BJ (cell line): ENCODE measurements at regions not wholly inside any gene's neighbourhood (a gene's known extent, or its start where the extent isn't known, plus 50 kb on each side); places are given as distances from the start of the nearest gene placed in this dataset.

Experiments used
- CTCF ChIA-PET: fragments of 350-600 bp; formaldehyde crosslinking; extraction: SDS; loops from one replicate; lab custom pipeline; 2021; ENCODE audit warnings: antibody characterized with exemption, inconsistent platforms; lab: Yijun Ruan, JAX
- POLR2A ChIA-PET: fragments of 300-600 bp; sonication (Branson Sonifier 250); formaldehyde crosslinking; extraction: SDS; loops from one replicate; lab custom pipeline; 2021; ENCODE audit warnings: antibody characterized with exemption; lab: Charles Lee
- DNase-seq: peaks from one replicate; pipeline ENCODE4 v3.0.0-alpha.2; 2011; ENCODE audit warnings: low read depth
- H3K27me3 ChIP-seq: 2 replicates; pipeline ENCODE4 v1.6.0; 2011; ENCODE audit warnings: low read length; ENCODE audit not compliant: control insufficient read depth, insufficient read depth
- H3K36me3 ChIP-seq: 2 replicates; pipeline ENCODE4 v1.5.1; 2011; ENCODE audit warnings: low read length; ENCODE audit not compliant: control insufficient read depth, insufficient read depth
- H3K4me3 ChIP-seq: 2 replicates; pipeline ENCODE4 v1.5.1; 2011; ENCODE audit warnings: low read depth, mild to moderate bottlenecking, control low read depth, low read length
- CTCF ChIP-seq: IDR thresholded peaks from 2 replicates; pipeline ENCODE4 v1.5.1; 2011; ENCODE audit warnings: low read depth, mild to moderate bottlenecking, control low read depth, inconsistent platforms, low read length, moderate library complexity; ENCODE audit not compliant: insufficient read depth

- Histone ChIP-seq H3K36me3 (no peaks in the 10 kb centered on the region), H3K4me3 (no peak overlapping the region), H3K27me3 (no peaks in the 10 kb centered on the region)
- no peak for DNase-seq
- POLR2A ChIA-PET = no interaction called here
- CTCF ChIA-PET = no interaction called here
- TF ChIP-seq CTCF = no peak
Observed at GRCh38 chr1:193514397-193514796, 328.0 kb upstream of the B3GALT2 start.

GRCh38 chr1:193513032-193513431 lies 326.6 kb upstream of the B3GALT2 start:
- Histone ChIP-seq H3K4me3 (no peak overlapping the region), H3K27me3 (no peaks in the 10 kb centered on the region), H3K36me3 (no peaks in the 10 kb centered on the region)
- DNase-seq = no peak
- TF ChIP-seq CTCF = no peak
- ChIA-PET CTCF (no interaction called here), POLR2A (no interaction called here)

DNA sequence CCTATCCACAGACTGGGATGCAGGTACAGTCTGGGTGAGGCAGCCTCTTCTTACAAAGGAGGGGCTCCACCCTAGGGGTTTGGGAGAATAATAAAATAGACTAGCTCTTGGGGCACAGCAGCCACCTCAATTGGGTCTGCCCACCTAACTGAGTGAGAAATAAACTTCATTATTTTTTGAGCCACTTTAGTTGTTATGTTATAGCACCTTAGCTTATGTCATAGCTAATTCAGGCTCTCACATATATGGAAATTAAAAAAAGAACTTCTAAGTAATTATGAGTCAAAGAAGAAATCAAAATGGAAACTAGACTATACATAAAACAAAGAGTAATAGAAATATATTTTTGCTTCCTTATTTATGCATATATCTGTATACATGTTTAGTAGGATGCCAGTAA lies 318.5 kb upstream of the B3GALT2 start:
- DNase-seq = no peak
- no peak overlapping the region for H3K4me3 ChIP-seq
- H3K36me3 ChIP-seq = no peaks in the 10 kb centered on the region
- ChIA-PET POLR2A (no interaction called here), CTCF (no interaction called here)
- no peaks in the 10 kb centered on the region for H3K27me3 ChIP-seq
- TF ChIP-seq CTCF = no peak

GRCh38 chr1:193498088-193498655 lies 311.8 kb upstream of the B3GALT2 start:
- POLR2A ChIA-PET = no interaction called here
- Histone ChIP-seq H3K36me3 (no peaks in the 10 kb centered on the region), H3K4me3 (no peak overlapping the region), H3K27me3 (no peaks in the 10 kb centered on the region)
- DNase-seq = no peak
- no peak for TF ChIP-seq CTCF
- CTCF ChIA-PET = interaction anchor here (0.6 kb wide), 1 partner anchor 15 kb away, joined by 3 read pairs; no protein-coding TSS in a partner anchor

DNA sequence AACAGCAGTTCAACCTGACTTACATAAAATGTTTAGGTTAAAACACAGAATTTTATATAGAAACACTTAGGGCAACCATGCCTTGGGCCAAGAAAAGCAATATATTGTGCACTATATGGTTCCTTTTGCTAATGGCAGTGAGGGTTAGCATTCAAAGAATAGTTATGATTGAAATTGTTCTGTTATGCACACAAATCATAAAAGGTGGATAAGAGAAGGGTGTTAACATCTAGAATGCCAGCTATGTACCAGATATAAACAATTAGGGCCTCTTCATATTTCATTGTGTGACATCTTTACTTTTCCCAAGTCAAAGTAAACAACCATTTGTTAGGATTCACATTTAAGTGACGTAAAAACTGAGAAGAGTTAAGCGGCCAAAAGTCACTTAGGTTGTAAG lies 308.0 kb upstream of the B3GALT2 start:
- TF ChIP-seq CTCF = no peak
- ChIA-PET POLR2A (no interaction called here), CTCF (interaction anchor here (0.7 kb wide), 1 partner anchor 1768 kb away, joined by 3 read pairs; no protein-coding TSS in a partner anchor)
- Histone ChIP-seq H3K4me3 (no peak overlapping the region), H3K27me3 (no peaks in the 10 kb centered on the region), H3K36me3 (no peaks in the 10 kb centered on the region)
- no peak for DNase-seq
